AG04449 (cell line): ENCODE measurements at regions not wholly inside any gene's neighbourhood (a gene's known extent, or its start where the extent isn't known, plus 50 kb on each side); places are given as distances from the start of the nearest gene placed in this dataset.

Experiments
- CTCF ChIA-PET: fragments of 350-600 bp; formaldehyde crosslinking; extraction: SDS; loops from one replicate; lab custom pipeline; 2021; ENCODE audit warnings: antibody characterized with exemption; lab: Yijun Ruan, JAX
- POLR2A ChIA-PET: fragments of 400-600, 350-600 bp; formaldehyde crosslinking; extraction: SDS; loops from one replicate; lab custom pipeline; 2020; ENCODE audit warnings: antibody characterized with exemption, inconsistent platforms; lab: Yijun Ruan, JAX
- DNase-seq: peaks from one replicate; pipeline ENCODE4 v3.0.0-alpha.2; 2010; ENCODE audit warnings: low read depth, low spot score
- H3K4me3 ChIP-seq: 2 replicates; pipeline ENCODE4 v1.5.1; 2011; ENCODE audit warnings: low read depth, mild to moderate bottlenecking, control low read depth, low read length
- TF ChIP-seq, protein P1 (sequence below): IDR thresholded peaks from one replicate; pipeline ENCODE4 v1.5.1; 2011; ENCODE audit warnings: mild to moderate bottlenecking, moderate library complexity, low read length, control low read depth, inconsistent platforms; ENCODE audit not compliant: insufficient read depth; ENCODE audit errors: missing control alignments

DNA sequence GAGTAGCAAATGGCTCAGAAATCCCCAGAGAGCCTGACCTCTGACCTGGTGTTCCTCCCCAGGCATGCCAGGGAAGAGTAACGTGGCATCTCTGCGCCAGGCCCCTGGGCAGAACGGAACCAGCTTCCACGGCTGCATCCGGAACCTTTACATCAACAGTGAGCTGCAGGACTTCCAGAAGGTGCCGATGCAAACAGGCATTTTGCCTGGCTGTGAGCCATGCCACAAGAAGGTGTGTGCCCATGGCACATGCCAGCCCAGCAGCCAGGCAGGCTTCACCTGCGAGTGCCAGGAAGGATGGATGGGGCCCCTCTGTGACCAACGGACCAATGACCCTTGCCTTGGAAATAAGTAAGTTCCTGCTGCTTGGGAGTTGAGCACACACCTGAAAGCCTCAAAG is 83.4 kb upstream of the PACRGL start:
- TF ChIP-seq, protein P1, sequence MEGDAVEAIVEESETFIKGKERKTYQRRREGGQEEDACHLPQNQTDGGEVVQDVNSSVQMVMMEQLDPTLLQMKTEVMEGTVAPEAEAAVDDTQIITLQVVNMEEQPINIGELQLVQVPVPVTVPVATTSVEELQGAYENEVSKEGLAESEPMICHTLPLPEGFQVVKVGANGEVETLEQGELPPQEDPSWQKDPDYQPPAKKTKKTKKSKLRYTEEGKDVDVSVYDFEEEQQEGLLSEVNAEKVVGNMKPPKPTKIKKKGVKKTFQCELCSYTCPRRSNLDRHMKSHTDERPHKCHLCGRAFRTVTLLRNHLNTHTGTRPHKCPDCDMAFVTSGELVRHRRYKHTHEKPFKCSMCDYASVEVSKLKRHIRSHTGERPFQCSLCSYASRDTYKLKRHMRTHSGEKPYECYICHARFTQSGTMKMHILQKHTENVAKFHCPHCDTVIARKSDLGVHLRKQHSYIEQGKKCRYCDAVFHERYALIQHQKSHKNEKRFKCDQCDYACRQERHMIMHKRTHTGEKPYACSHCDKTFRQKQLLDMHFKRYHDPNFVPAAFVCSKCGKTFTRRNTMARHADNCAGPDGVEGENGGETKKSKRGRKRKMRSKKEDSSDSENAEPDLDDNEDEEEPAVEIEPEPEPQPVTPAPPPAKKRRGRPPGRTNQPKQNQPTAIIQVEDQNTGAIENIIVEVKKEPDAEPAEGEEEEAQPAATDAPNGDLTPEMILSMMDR: no peak
- H3K4me3 ChIP-seq: no peak overlapping the region
- no peak for DNase-seq
- ChIA-PET CTCF (no interaction called here), POLR2A (no interaction called here)

DNA sequence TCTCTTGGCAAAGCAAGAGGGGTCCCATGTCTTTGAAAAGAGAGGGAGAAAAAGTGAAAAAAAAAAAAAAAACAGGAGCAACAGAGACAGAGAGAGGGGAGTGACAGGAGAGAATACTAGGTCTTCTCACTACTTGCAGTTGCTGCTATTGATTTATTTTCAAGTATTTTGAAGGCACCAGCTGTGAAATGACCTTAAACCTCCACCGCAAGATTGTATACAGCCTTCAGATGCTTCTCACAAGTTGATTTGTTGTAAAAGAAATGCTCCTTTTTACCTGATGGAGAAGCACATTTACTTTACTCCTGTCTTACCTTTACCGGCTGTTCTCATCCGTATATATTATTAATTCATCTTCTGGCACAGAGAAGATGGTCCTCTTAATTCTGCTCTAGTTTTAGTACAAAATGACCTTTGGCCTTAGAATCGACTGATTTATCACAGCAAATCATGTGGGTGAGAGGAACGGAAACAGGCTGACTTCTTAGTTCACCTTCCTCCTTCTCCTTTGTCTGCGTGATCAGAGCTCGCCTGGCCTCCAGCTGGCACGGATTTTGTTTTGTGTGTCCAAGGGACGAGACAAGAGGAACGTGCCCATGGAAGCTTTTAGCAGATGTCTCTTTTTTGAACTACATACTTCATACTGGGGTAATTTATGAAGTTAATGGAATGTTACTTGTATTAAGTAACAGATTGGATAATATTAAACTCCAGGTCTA is 82.4 kb upstream of the PACRGL start:
- H3K4me3 ChIP-seq: no peak overlapping the region
- DNase-seq: no peak
- TF ChIP-seq, protein P1: no peak
- ChIA-PET CTCF (no interaction called here), POLR2A (no interaction called here)

DNA sequence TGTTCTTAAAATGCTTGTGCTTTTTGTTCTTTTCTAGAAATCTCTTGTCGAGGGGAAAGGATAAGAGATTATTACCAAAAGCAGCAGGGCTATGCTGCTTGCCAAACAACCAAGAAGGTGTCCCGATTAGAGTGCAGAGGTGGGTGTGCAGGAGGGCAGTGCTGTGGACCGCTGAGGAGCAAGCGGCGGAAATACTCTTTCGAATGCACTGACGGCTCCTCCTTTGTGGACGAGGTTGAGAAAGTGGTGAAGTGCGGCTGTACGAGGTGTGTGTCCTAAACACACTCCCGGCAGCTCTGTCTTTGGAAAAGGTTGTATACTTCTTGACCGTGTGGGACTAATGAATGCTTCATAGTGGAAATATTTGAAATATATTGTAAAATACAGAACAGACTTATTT is 81.5 kb upstream of the PACRGL start:
- DNase-seq: no peak
- CTCF ChIA-PET: no interaction called here
- H3K4me3 ChIP-seq: no peak overlapping the region
- POLR2A ChIA-PET: no interaction called here
- TF ChIP-seq, protein P1: no peak

DNA sequence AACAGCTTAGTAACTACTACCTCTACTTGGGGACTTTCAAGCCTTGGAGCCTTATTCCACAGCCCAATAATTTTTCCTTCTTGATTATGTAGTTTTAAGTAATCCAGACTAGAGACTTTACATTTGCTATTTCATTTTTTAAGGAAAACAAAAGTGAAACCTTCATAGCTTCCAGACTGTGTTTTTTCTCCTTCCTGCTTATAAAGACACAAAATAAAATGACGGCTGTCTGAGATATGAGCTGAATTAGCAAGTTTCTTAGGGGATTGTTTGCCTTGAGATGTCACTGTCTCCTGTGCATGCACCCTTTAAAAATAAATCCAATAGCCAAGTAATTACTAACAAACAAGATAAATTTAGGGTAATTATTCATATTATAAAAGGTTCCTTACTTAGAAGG is 78.8 kb upstream of the PACRGL start:
- TF ChIP-seq, protein P1: no peak
- ChIA-PET POLR2A (no interaction called here), CTCF (interaction anchor here (1.0 kb wide), 1 partner anchor 29 kb away, joined by 3 read pairs; no protein-coding TSS in a partner anchor)
- H3K4me3 ChIP-seq: no peak overlapping the region
- DNase-seq: no peak

DNA sequence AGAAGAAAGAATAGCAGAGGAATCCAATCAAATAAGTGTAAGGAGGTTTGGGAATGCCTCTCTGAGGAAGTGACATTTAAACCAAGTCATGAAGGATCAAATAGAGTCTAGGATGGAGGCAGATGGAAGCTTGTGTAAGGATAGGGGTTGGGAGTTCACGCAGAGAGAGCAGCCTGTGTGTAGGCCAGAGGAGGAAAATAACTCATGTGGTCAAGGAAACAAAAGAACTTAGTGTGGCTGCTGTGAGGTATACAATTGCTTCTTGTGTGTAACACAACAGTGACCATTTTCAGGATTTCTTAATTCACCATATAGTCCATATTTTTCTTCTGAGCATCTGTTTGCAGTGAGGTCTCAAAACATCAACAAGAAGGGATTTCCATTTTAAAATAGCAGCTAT is 77.6 kb upstream of the PACRGL start:
- ChIA-PET POLR2A (no interaction called here), CTCF (no interaction called here)
- no peak overlapping the region for H3K4me3 ChIP-seq
- TF ChIP-seq, protein P1: no peak
- no peak for DNase-seq

DNA sequence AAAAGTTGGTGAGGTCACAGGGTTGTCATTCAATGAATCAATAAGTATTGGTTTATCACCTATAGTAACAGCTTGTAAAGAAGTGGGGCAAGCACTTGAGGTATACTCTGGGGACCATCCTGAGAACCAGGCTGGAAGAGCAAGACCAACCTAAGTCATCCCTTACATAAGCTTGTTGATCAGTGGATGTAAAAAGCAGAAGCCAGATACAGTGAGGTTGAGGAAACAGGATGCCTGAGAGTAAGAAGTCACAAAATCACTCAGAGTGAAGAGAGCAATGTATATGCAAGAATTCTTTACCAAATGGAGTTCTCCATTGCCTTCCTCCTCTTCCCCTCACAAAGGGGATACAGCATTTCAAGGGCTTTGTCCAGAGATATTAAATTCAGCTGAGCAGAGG is 76.3 kb upstream of the PACRGL start:
- no peak overlapping the region for H3K4me3 ChIP-seq
- CTCF ChIA-PET: no interaction called here
- POLR2A ChIA-PET: no interaction called here
- TF ChIP-seq, protein P1: no peak
- DNase-seq: no peak
